Ishikawa (cell line): ENCODE measurements at regions not wholly inside any gene's neighbourhood (a gene's known extent, or its start where the extent isn't known, plus 50 kb on each side); places are given as distances from the start of the nearest gene placed in this dataset.

Experiments
- CEBPB ChIP-seq: IDR thresholded peaks from 2 replicates; pipeline ENCODE4 v1.6.1; 2012
- CREB1 ChIP-seq: IDR thresholded peaks from 2 replicates; pipeline ENCODE4 v1.6.1; 2012; ENCODE audit warnings: low read depth
- EGR1 ChIP-seq: IDR thresholded peaks from 2 replicates; pipeline ENCODE4 v1.6.1; 2012
- EP300 ChIP-seq: IDR thresholded peaks from 2 replicates; pipeline ENCODE4 v1.6.1; 2012; ENCODE audit warnings: borderline replicate concordance
- FOXM1 ChIP-seq: IDR thresholded peaks from 2 replicates; pipeline ENCODE4 v1.6.1; 2012; ENCODE audit warnings: low read depth, borderline replicate concordance
- NFIC ChIP-seq: IDR thresholded peaks from 2 replicates; pipeline ENCODE4 v1.6.1; 2012
- RAD21 ChIP-seq: IDR thresholded peaks from 2 replicates; pipeline ENCODE4 v1.6.1; 2012; ENCODE audit warnings: low read depth
- TAF1 ChIP-seq: IDR thresholded peaks from 2 replicates; pipeline ENCODE4 v1.6.1; 2012; ENCODE audit warnings: low read depth, mild to moderate bottlenecking
- TCF12 ChIP-seq: IDR thresholded peaks from 2 replicates; pipeline ENCODE4 v1.6.1; 2012; ENCODE audit warnings: low read depth
- TEAD4 ChIP-seq: IDR thresholded peaks from 2 replicates; pipeline ENCODE4 v1.6.1; 2012
- USF1 ChIP-seq: IDR thresholded peaks from 2 replicates; pipeline ENCODE4 v1.6.1; 2012
- YY1 ChIP-seq: IDR thresholded peaks from 2 replicates; pipeline ENCODE4 v1.6.1; 2012; ENCODE audit warnings: low read depth
- ZBTB7A ChIP-seq: IDR thresholded peaks from 2 replicates; pipeline ENCODE4 v1.6.1; 2012; ENCODE audit warnings: low read depth
- TF ChIP-seq, protein P1 (sequence below): IDR thresholded peaks from 2 replicates; pipeline ENCODE4 v1.6.1; 2012
- TF ChIP-seq, protein P2 (sequence below): IDR thresholded peaks from 2 replicates; pipeline ENCODE4 v1.6.1; 2012; ENCODE audit warnings: low read depth, mild to moderate bottlenecking

- TF ChIP-seq EP300 (no peak), FOXM1 (no peak), YY1 (no peak), TAF1 (no peak), NFIC (no peak)
Measured at GRCh38 chr22:49603016-49603415, 224.7 kb downstream of the BRD1 start.

- TF ChIP-seq EP300 (no peak), EGR1 (no peak), FOXM1 (no peak), USF1 (no peak), TEAD4 (no peak), YY1 (no peak), TAF1 (no peak), TCF12 (no peak), CEBPB (no peak), CREB1 (no peak), RAD21 (no peak), NFIC (no peak)
- TF ChIP-seq, protein P1, sequence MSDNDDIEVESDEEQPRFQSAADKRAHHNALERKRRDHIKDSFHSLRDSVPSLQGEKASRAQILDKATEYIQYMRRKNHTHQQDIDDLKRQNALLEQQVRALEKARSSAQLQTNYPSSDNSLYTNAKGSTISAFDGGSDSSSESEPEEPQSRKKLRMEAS: no peak
- TF ChIP-seq, protein P2, sequence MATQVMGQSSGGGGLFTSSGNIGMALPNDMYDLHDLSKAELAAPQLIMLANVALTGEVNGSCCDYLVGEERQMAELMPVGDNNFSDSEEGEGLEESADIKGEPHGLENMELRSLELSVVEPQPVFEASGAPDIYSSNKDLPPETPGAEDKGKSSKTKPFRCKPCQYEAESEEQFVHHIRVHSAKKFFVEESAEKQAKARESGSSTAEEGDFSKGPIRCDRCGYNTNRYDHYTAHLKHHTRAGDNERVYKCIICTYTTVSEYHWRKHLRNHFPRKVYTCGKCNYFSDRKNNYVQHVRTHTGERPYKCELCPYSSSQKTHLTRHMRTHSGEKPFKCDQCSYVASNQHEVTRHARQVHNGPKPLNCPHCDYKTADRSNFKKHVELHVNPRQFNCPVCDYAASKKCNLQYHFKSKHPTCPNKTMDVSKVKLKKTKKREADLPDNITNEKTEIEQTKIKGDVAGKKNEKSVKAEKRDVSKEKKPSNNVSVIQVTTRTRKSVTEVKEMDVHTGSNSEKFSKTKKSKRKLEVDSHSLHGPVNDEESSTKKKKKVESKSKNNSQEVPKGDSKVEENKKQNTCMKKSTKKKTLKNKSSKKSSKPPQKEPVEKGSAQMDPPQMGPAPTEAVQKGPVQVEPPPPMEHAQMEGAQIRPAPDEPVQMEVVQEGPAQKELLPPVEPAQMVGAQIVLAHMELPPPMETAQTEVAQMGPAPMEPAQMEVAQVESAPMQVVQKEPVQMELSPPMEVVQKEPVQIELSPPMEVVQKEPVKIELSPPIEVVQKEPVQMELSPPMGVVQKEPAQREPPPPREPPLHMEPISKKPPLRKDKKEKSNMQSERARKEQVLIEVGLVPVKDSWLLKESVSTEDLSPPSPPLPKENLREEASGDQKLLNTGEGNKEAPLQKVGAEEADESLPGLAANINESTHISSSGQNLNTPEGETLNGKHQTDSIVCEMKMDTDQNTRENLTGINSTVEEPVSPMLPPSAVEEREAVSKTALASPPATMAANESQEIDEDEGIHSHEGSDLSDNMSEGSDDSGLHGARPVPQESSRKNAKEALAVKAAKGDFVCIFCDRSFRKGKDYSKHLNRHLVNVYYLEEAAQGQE: no peak
Measured at GRCh38 chr22:49602481-49602880, 225.2 kb downstream of the BRD1 start.

DNA sequence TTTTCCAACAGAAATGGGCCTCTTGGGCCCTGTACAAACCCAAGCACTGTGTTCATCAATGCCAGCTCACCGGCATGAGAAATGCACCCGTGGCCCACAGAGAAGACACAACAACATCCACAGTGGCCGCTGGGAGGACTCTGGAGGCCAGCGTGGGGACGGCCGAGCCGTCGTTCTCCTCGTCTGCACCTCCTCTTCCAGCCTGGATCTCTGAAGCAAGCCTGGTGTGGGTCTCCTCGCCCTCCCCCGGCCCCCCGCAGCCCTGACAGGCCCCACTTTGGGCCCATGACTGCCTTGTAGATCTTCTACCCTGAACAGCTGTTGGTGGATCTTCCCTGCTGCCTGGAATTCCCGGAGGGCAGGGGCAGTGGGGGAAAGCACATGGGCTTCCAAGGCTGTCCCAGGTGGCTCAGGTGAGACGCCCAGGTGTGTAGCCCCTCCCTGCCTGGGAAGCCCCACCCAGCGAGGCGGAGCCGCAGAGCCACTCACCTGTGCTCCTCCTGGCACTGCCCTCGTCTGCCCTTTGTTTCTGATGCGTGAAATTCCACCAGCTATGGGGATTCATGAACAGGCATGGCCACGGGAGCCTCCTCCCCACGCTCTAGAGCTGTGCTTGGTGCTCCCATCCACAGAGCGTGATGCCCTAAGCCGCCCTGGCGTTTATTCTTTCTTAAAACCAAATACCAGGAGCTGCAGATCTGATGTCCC lies 225.9 kb downstream of the BRD1 start:
- TF ChIP-seq CREB1 (no peak), EGR1 (no peak), TCF12 (no peak), CEBPB (no peak), NFIC (no peak), TAF1 (no peak), EP300 (no peak), FOXM1 (no peak), TEAD4 (no peak), YY1 (no peak), RAD21 (no peak), ZBTB7A (no peak), USF1 (no peak)
- TF ChIP-seq, protein P2: no peak
- TF ChIP-seq, protein P1: no peak

- TF ChIP-seq, protein P2: no peak
- TF ChIP-seq EP300 (no peak), ZBTB7A (no peak), NFIC (no peak), RAD21 (no peak)
Measured at GRCh38 chr22:49600891-49601431, 226.7 kb downstream of the BRD1 start.
